ENCODE measurements at regions not wholly inside any gene's neighbourhood (a gene's known extent, or its start where the extent isn't known, plus 50 kb on each side); places are given as distances from the start of the nearest gene placed in this dataset.

GRCh38 chr15:89408372-89409183, 74.0 kb upstream of the POLG start:
- H3K9me3 Mint-ChIP-seq = no peaks in the 10 kb centered on the region
- CTCF ChIA-PET = interaction anchor here (1.1 to 1.4 kb wide), 2 partner anchors 8 to 10 kb away, joined by 3 to 5 read pairs; no protein-coding TSS in a partner anchor
- POLR2A ChIA-PET = interaction anchor here (0.7 to 1.2 kb wide), 2 partner anchors 9 to 25 kb away, joined by 3 read pairs; no protein-coding TSS in a partner anchor
- intact Hi-C loops (cut with micrococcal nuclease) = loop anchor here (2.0 kb wide), 1 partner anchor 40 kb away; no protein-coding TSS in a partner anchor
- no peak overlapping the region for H3K27ac Mint-ChIP-seq
- peak overlapping the region; percentile 88 for H3K4me3 Mint-ChIP-seq
- no peaks in the 10 kb centered on the region for H3K36me3 Mint-ChIP-seq (ENCODE audit: low read depth)
- H3K27me3 Mint-ChIP-seq = peaks cover 81% of the 10 kb centered on the region
- DNase-seq (no peak), ATAC-seq (ENCODE audit: low read depth) (no peak)
- peaks cover 53% of the 10 kb centered on the region for H3K4me1 Mint-ChIP-seq
- TF ChIP-seq, protein P1, sequence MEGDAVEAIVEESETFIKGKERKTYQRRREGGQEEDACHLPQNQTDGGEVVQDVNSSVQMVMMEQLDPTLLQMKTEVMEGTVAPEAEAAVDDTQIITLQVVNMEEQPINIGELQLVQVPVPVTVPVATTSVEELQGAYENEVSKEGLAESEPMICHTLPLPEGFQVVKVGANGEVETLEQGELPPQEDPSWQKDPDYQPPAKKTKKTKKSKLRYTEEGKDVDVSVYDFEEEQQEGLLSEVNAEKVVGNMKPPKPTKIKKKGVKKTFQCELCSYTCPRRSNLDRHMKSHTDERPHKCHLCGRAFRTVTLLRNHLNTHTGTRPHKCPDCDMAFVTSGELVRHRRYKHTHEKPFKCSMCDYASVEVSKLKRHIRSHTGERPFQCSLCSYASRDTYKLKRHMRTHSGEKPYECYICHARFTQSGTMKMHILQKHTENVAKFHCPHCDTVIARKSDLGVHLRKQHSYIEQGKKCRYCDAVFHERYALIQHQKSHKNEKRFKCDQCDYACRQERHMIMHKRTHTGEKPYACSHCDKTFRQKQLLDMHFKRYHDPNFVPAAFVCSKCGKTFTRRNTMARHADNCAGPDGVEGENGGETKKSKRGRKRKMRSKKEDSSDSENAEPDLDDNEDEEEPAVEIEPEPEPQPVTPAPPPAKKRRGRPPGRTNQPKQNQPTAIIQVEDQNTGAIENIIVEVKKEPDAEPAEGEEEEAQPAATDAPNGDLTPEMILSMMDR (IDR thresholded peaks at IDR 0.05) = no peak

- peak; percentile 22 for DNase-seq
- no peaks in the 10 kb centered on the region for H3K36me3 Mint-ChIP-seq (ENCODE audit: low read depth)
- H3K9me3 Mint-ChIP-seq = no peaks in the 10 kb centered on the region
- peak overlapping the region; percentile 56 for H3K4me3 Mint-ChIP-seq
- intact Hi-C loops (cut with micrococcal nuclease) = no loop called here
- no peak overlapping the region for H3K27ac Mint-ChIP-seq
- POLR2A ChIA-PET = interaction anchor here (0.8 to 1.3 kb wide), 2 partner anchors 29 to 39 kb away, joined by 3 to 6 read pairs; no protein-coding TSS in a partner anchor
- CTCF ChIA-PET = interaction anchor here (1.2 kb wide), 1 partner anchor 200 kb away, joined by 3 read pairs; no protein-coding TSS in a partner anchor
- TF ChIP-seq, protein P1 (IDR thresholded peaks at IDR 0.05) = no peak
- peaks cover 53% of the 10 kb centered on the region for H3K4me1 Mint-ChIP-seq
- ATAC-seq (ENCODE audit: low read depth) = no peak
- peaks cover 79% of the 10 kb centered on the region for H3K27me3 Mint-ChIP-seq
Measured at GRCh38 chr15:89406940-89407607, 72.5 kb upstream of the POLG start.

- peaks cover 54% of the 10 kb centered on the region for H3K4me1 Mint-ChIP-seq
- ChIA-PET CTCF (interaction anchor here (1.2 kb wide), 1 partner anchor 200 kb away, joined by 3 read pairs; no protein-coding TSS in a partner anchor), POLR2A (interaction anchor here (1.3 kb wide), 1 partner anchor 28 kb away, joined by 3 read pairs; no protein-coding TSS in a partner anchor)
- intact Hi-C loops (cut with micrococcal nuclease) = no loop called here
- H3K27me3 Mint-ChIP-seq = peaks cover 78% of the 10 kb centered on the region
- ATAC-seq (ENCODE audit: low read depth) (no peak), DNase-seq (no peak)
- H3K27ac Mint-ChIP-seq = peak overlapping the region; percentile 24
- H3K36me3 Mint-ChIP-seq (ENCODE audit: low read depth) = no peaks in the 10 kb centered on the region
- H3K4me3 Mint-ChIP-seq = peak overlapping the region; percentile 56
- TF ChIP-seq, protein P1 (IDR thresholded peaks at IDR 0.05) = no peak
- no peaks in the 10 kb centered on the region for H3K9me3 Mint-ChIP-seq
Measured at GRCh38 chr15:89406218-89406939, 71.8 kb upstream of the POLG start.

DNA sequence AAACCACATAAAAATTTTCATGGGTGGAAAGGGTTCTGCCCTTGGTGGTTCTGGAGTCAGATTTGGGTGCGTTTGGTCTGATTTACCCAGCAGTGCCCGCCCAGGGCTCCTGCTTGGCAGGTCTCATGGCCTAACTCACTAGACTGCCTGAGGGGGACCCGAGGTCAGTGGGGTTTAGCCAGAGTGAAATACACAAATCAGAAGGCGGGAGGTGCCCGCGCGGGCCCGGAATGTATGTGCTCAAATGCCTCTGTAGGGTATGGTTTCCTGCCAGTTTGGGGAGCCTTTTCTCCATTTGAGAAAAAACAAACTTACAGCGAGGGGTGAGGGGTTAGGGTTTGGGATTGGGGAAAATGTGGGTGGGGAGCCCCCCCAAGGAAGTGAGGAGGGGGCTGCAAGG, 70.9 kb upstream of the POLG start:
- Mint-ChIP-seq H3K27me3 (peaks cover 79% of the 10 kb centered on the region), H3K4me3 (no peak overlapping the region), H3K4me1 (peaks cover 51% of the 10 kb centered on the region), H3K9me3 (no peaks in the 10 kb centered on the region), H3K36me3 (ENCODE audit: low read depth) (no peaks in the 10 kb centered on the region), H3K27ac (no peak overlapping the region)
- ChIA-PET CTCF (interaction anchor here (1.1 kb wide), 1 partner anchor 46 kb away, joined by 4 read pairs; no protein-coding TSS in a partner anchor), POLR2A (no interaction called here)
- no peak for DNase-seq
- TF ChIP-seq, protein P1 (IDR thresholded peaks at IDR 0.05) = no peak
- no peak for ATAC-seq (ENCODE audit: low read depth)
- intact Hi-C loops (cut with micrococcal nuclease) = no loop called here
